Activated CD8-positive, alpha-beta T cell treated with anti-CD3 and anti-CD28 coated beads, Interleukin-2, amount 10 ng/mL, durations not matched to agents 7 days and 5 days (primary cell): ENCODE measurements at regions not wholly inside any gene's neighbourhood (a gene's known extent, or its start where the extent isn't known, plus 50 kb on each side); places are given as distances from the start of the nearest gene placed in this dataset.
A peak's percentile ranks its signal among the peaks of the same experiment; 100 is the strongest.

ENCODE experiments used
- ATAC-seq: fragments of 150-1000 bp; cut with Tn5 transposase; one replicate; pipeline ENCODE4 v1.10.0; 2021; ENCODE audit warnings: moderate library complexity
- CTCF ChIA-PET: fragments of 350-600 bp; sonication (Branson Sonifier 250); formaldehyde crosslinking; loops from one replicate; lab custom pipeline; 2021; ENCODE audit warnings: antibody characterized with exemption; lab: Charles Lee
- POLR2A ChIA-PET: fragments of 350-600 bp; sonication (Branson Sonifier 250); formaldehyde crosslinking; loops from one replicate; lab custom pipeline; 2021; ENCODE audit warnings: antibody characterized with exemption; lab: Charles Lee
- DNase-seq: peaks from one replicate; pipeline ENCODE4 v3.0.0-alpha.2; 2020
- H3K27ac Mint-ChIP-seq: one replicate; pipeline ENCODE4 v1.8.0; 2021; ENCODE audit warnings: mild to moderate bottlenecking, mixed read lengths
- H3K27me3 Mint-ChIP-seq: one replicate; pipeline ENCODE4 v1.8.0; 2021; ENCODE audit warnings: low read depth, mixed read lengths
- H3K36me3 Mint-ChIP-seq: one replicate; pipeline ENCODE4 v1.8.0; 2021; ENCODE audit warnings: low read depth, mixed read lengths
- H3K4me1 Mint-ChIP-seq: one replicate; pipeline ENCODE4 v1.8.0; 2021; ENCODE audit warnings: low read depth, mixed read lengths
- H3K4me3 Mint-ChIP-seq: one replicate; pipeline ENCODE4 v1.8.0; 2021; ENCODE audit warnings: mild to moderate bottlenecking, mixed read lengths
- H3K9me3 Mint-ChIP-seq: one replicate; pipeline ENCODE4 v1.8.0; 2022; ENCODE audit warnings: mixed read lengths; ENCODE audit not compliant: insufficient read depth

DNA sequence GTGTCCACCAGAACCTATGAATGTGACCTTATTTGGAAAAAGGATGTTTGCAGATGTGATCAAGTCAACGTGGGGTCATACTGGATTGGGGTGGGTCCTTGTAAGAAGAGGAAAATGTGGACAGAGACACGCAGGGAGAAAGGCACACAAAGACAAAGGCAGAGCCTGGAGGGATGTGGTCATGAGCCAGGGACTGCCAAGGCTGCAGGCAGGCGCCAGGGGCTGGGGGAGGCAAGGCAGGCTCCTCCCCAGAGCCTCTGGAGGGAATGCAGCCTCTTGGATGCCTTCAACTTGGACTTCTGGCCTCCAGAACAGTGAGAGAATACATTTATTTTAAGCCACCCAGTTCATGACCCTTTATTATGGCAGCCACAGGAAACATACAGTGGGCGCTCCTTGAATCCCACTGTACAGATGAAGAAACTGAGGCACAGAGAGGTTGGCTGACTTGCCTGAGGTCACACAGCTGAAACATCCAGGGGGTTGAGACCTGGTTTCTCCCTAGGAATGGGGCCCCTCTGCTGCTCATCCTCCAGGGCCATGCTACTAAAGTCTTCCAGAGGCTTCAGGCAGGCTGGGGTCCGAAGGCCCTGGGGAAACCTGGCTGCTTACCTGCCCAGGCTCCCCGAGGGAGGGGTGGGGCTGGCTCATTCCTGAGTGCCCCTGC lies 99.7 kb downstream of the RFLNA start:
- Mint-ChIP-seq H3K27me3 (no peaks in the 10 kb centered on the region), H3K9me3 (no peaks in the 10 kb centered on the region), H3K36me3 (peaks cover 12% of the 10 kb centered on the region), H3K4me3 (no peak overlapping the region), H3K27ac (no peak overlapping the region), H3K4me1 (peaks cover 30% of the 10 kb centered on the region)
- ChIA-PET POLR2A (no interaction called here), CTCF (no interaction called here)
- no peak for ATAC-seq
- DNase-seq = no peak

DNA sequence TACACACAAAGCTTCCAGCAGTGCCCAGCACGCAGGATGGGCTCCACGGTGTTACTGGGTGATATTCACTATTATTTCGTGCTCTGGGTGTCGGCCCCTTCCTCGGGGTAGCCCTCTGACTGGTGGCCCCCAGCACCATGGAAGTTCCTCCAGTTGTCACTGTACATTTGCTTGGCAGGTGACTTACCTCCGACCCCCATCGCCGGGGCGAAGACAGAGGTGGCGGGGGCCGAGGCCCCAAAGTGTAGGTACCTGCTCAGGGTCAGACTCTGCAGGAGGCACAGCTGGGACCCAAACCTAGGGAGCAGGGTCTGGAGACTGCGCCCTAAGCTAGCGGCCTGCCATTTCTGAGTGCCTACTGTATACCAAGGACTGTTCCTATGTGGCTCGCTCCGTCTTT lies 98.9 kb downstream of the RFLNA start:
- CTCF ChIA-PET = no interaction called here
- POLR2A ChIA-PET = no interaction called here
- Mint-ChIP-seq H3K27me3 (no peaks in the 10 kb centered on the region), H3K4me3 (no peak overlapping the region), H3K9me3 (no peaks in the 10 kb centered on the region), H3K27ac (no peak overlapping the region), H3K4me1 (peaks cover 35% of the 10 kb centered on the region), H3K36me3 (peaks cover 11% of the 10 kb centered on the region)
- no peak for ATAC-seq
- no peak for DNase-seq

DNA sequence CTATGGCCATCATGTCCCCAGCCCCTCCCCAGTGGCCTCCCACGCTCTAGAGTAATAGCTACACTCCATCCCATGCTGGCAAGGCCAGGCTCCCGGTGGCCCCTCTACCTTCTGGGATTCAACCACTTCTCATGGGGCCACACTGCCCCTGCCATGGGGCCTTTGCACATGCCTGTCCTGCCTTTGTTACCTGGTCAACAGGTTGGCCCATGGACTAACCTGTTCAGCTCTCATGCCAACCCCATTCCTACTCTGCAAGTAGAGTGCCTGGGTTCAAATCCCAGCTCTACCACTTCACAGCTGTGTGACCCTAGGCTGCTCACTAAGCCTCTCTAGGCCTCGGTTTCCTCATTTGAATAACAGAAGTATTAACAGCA lies 98.5 kb downstream of the RFLNA start:
- ChIA-PET CTCF (no interaction called here), POLR2A (no interaction called here)
- H3K27me3 Mint-ChIP-seq = no peaks in the 10 kb centered on the region
- DNase-seq = no peak
- ATAC-seq = no peak
- peak overlapping the region; percentile 11 for H3K27ac Mint-ChIP-seq
- H3K9me3 Mint-ChIP-seq = no peaks in the 10 kb centered on the region
- peaks cover 11% of the 10 kb centered on the region for H3K36me3 Mint-ChIP-seq
- peaks cover 38% of the 10 kb centered on the region for H3K4me1 Mint-ChIP-seq
- no peak overlapping the region for H3K4me3 Mint-ChIP-seq

DNA sequence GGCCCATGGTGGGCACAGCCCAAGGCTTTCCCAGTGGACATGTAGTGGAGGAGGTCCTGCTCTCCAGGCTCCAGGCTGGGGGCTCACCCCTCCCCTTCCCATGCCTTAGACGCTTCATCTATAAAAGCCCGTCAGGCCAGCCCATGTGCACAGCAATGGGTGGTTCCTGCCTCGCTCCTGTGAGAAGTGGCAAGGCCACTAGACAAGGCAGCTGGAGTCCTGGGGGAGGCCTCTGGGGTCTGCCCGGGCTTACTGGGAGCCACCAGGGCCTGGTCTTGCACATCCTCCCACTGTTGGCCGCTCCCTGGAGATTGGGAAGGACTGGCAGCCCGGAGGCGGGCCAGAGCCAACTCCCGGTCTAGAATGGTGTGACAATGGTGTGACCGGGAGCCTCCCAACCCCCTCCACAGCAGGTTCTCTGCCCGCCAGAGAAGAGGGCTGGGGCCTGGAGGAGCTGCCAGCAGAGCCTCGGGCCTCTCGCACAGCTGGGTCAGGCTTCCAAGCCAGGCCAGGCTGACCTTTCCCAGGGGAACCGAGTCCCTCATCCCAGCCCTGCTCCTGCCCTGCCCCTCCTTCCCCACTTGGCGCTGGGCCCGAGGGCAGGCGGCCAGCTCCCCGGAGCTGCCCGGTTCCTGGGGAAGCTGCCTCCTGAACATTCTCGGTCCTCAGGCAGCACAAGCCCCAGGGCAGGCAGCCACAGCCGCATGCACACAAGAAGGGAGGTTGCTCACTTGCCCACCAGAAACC lies 97.9 kb downstream of the RFLNA start:
- no peaks in the 10 kb centered on the region for H3K9me3 Mint-ChIP-seq
- no peak overlapping the region for H3K4me3 Mint-ChIP-seq
- DNase-seq = no peak
- H3K27ac Mint-ChIP-seq = no peak overlapping the region
- CTCF ChIA-PET = no interaction called here
- no peaks in the 10 kb centered on the region for H3K27me3 Mint-ChIP-seq
- ATAC-seq = no peak
- H3K4me1 Mint-ChIP-seq = peaks cover 41% of the 10 kb centered on the region
- POLR2A ChIA-PET = no interaction called here
- H3K36me3 Mint-ChIP-seq = peaks cover 11% of the 10 kb centered on the region

DNA sequence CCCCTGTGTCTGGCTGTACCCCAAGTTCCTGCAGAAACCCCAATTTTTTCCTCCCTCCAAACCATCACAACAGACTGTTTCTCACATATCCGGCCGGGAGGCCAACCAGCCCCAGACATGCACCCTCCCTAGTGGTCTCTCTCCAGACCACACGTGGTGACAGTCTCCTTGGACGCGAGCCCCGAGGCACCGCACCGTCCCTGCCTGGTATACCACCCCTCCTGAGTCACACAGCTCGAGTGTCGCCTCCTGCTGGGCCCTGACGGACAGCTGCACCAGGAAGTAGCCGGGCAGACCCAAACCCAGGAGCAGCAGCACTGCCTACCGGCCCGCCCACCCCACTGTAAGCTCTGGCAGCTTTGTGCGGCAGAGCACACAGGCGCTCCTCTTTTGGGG lies 97.4 kb downstream of the RFLNA start:
- CTCF ChIA-PET = no interaction called here
- H3K4me3 Mint-ChIP-seq = no peak overlapping the region
- POLR2A ChIA-PET = no interaction called here
- H3K4me1 Mint-ChIP-seq = peaks cover 41% of the 10 kb centered on the region
- no peaks in the 10 kb centered on the region for H3K9me3 Mint-ChIP-seq
- no peak for ATAC-seq
- peak overlapping the region; percentile 18 for H3K27ac Mint-ChIP-seq
- DNase-seq = peak; percentile 35
- no peaks in the 10 kb centered on the region for H3K27me3 Mint-ChIP-seq
- peaks cover 11% of the 10 kb centered on the region for H3K36me3 Mint-ChIP-seq

DNA sequence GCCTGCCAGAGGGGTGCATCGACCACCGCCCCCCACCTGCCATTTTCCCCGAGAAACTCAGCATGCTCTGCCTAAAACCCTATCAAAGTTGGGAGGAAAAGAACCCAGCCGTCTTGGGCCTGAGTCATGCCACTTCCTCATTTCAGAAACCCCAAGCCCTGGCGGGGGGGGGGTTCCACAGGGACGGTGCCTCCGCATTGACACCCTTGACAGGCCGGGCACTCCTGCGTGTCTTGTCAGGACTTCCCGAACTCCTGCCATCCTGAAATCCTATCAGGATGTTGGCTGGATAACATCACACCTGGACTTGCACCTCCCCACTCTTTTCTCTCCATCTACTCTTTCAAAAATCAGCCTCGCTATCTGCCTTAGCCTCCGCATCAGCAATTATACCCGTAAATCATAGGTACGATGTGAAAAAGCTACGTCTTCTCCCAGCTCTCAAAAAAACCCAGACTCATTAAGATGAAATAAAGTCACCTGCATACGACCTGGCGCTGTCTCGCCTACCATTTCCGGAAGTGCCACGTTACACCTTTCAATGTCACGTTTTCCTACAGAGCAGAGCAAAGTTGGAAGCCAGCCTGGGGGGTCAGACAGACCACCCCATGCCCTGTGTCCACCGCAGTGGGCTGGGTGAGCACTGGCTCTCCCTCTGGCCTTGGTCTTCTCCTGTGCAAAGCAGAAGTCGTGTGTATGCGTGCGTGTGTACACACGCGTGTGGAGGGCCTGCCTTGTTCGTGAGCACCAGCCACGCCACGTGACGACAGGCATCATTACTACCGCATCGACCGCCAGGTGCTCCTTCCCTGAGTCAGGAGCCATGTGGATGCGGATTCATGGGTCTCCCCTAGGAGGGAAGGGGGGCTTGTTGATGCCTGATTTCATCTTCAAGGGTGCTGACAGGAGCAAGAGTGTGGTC lies 96.7 kb downstream of the RFLNA start:
- H3K27me3 Mint-ChIP-seq = no peaks in the 10 kb centered on the region
- H3K4me1 Mint-ChIP-seq = peaks cover 41% of the 10 kb centered on the region
- POLR2A ChIA-PET = no interaction called here
- CTCF ChIA-PET = no interaction called here
- peak overlapping the region; percentile 36 for H3K27ac Mint-ChIP-seq
- DNase-seq = peak; percentile 50
- peaks cover 11% of the 10 kb centered on the region for H3K36me3 Mint-ChIP-seq
- peak overlapping the region; percentile 46 for H3K4me3 Mint-ChIP-seq
- no peak for ATAC-seq
- no peaks in the 10 kb centered on the region for H3K9me3 Mint-ChIP-seq

DNA sequence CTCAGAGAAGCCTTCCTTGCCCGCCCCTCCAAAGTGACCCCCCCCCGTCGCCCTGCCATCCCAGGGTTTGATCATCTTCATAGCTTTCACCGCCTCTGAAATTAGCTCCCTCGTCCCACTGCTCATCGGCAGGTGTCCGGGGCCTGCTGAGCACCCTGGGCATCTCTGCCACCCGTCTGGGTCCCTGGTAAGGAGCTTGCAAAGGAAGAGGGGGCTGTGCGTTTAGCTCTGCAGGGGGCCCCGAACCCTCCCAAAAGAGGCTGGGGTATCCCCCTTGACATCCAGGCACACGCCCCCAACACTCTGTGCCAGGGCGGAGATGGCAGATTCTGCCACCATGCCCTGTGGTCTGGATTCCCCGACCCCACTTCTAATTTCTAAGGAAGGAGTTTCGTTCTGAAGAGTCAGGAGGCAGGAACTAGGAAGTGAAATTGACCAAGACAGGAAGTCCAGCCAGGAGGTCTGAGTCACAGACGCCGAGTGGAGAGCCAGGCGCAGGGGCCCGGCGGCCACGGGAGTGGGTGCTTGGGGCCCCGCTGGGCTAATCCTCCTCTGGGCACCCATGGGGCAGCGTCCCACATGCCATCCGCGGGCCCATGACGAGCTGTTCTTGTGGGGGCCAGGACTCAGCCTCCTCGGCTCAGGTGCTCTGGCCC lies 95.7 kb downstream of the RFLNA start:
- H3K27ac Mint-ChIP-seq = peak overlapping the region; percentile 61
- no peaks in the 10 kb centered on the region for H3K9me3 Mint-ChIP-seq
- no peaks in the 10 kb centered on the region for H3K27me3 Mint-ChIP-seq
- DNase-seq (no peak), ATAC-seq (no peak)
- POLR2A ChIA-PET = no interaction called here
- no peak overlapping the region for H3K4me3 Mint-ChIP-seq
- H3K36me3 Mint-ChIP-seq = peaks cover 7% of the 10 kb centered on the region
- peaks cover 41% of the 10 kb centered on the region for H3K4me1 Mint-ChIP-seq
- CTCF ChIA-PET = interaction anchor here (1.0 to 1.6 kb wide), 2 partner anchors 9 to 76 kb away, joined by 3 to 5 read pairs; no protein-coding TSS in a partner anchor

DNA sequence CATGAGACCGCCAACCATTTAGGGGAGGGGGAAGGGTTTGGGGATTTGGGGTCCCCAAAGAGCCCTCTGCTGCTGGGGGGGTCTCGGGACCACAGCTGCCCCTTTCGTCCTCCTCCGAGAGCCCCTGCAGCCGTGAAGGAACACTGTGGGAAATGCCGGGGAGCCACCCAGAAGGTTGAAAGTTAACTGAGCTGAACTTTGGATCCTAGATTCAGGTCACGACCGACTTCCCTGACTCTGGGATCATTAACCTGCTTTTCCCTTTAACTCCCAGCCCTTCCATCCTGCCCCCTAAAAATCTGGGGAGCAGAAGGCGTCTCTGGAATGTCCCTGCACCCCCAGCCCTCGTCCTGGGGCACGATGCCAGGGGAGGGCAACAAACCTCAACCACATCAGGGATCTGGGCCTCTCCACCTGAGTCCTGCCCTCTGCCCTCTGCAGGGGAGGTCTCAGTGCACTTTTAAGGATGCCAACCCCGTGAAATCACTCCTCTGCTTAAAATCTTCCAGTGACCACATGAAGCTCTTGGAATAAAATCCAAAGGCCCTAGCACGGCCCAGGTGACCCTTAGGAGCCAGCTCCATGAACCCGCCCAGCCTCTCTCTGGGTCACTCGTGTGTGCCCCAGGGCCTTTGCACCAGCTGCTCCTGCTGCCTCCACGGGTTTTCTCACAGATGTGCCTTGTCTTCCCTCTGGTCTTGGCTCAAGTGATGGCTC lies 95.0 kb downstream of the RFLNA start:
- H3K27ac Mint-ChIP-seq = peak overlapping the region; percentile 43
- no peaks in the 10 kb centered on the region for H3K9me3 Mint-ChIP-seq
- no peak for DNase-seq
- H3K27me3 Mint-ChIP-seq = no peaks in the 10 kb centered on the region
- peak overlapping the region; percentile 25 for H3K4me3 Mint-ChIP-seq
- no peak for ATAC-seq
- ChIA-PET CTCF (interaction anchor here (1.0 to 1.6 kb wide), 4 partner anchors 10 to 77 kb away, joined by 3 to 5 read pairs (median 4); no protein-coding TSS in a partner anchor), POLR2A (no interaction called here)
- H3K4me1 Mint-ChIP-seq = peaks cover 41% of the 10 kb centered on the region
- H3K36me3 Mint-ChIP-seq = peaks cover 7% of the 10 kb centered on the region

DNA sequence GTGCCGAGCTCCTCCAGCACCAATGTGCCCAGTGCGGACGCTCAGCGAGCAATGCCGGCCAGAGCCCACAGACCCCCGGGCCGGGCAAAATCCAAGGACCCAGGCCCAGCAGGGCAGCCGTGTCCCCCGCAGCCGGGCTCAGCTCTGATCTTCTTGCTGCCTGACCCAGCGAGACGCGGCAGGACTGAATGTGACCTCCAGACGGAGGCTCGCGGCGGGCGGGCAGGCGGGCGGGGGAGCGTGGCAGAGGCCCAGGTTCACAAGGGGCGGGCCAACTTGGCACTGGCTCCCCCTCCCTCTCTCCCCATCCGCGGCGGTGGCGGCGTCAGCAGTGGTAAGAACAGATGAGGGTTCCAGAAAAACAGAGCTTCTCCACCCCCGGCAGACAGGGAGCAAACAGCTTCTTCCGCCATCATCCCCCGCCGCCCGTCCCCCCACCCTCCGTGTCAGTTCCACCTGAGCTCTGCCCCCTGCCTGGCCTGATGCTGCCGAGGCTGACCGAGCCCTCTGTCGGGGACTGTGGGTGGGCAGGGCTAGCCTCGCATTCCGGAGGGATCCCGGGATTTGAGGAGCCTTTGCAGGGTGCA lies 94.3 kb downstream of the RFLNA start:
- peaks cover 4% of the 10 kb centered on the region for H3K36me3 Mint-ChIP-seq
- DNase-seq (peak; percentile 81), ATAC-seq (peak; percentile 80)
- ChIA-PET CTCF (interaction anchor here (1.4 to 1.6 kb wide), 4 partner anchors 10 to 382 kb away, joined by 3 to 5 read pairs (median 5); no protein-coding TSS in a partner anchor), POLR2A (no interaction called here)
- H3K4me3 Mint-ChIP-seq = peak overlapping the region; percentile 49
- no peaks in the 10 kb centered on the region for H3K9me3 Mint-ChIP-seq
- no peaks in the 10 kb centered on the region for H3K27me3 Mint-ChIP-seq
- no peak overlapping the region for H3K27ac Mint-ChIP-seq
- peaks cover 41% of the 10 kb centered on the region for H3K4me1 Mint-ChIP-seq

DNA sequence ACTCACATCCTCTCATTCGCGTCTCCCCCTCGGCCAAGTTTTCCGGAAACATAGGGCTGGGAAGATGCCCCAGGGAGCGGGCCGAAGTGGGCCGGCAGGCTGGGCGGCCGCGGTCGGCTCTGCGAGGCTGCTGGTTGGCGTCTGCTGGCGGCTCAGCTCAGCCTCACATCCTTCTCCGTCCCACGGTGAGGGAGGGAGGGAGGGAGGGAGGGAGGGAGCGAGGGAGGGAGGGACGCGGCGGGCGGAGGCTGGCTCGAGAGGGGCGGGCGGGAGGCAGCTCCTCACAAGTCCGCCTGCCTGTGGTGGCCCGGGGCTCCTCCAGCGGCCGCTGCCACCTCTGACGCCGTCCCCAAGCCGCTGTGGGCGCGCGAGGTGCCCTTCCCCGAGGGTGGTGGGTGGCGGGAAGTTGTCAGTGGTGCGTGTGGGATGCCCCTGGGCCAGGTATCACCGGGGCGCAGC lies 93.8 kb downstream of the RFLNA start:
- Mint-ChIP-seq H3K9me3 (no peaks in the 10 kb centered on the region), H3K27ac (no peak overlapping the region), H3K36me3 (peaks cover 2% of the 10 kb centered on the region), H3K27me3 (no peaks in the 10 kb centered on the region), H3K4me3 (peak overlapping the region; percentile 49), H3K4me1 (peaks cover 41% of the 10 kb centered on the region)
- peak; percentile 66 for DNase-seq
- POLR2A ChIA-PET = no interaction called here
- CTCF ChIA-PET = interaction anchor here (1.4 to 1.6 kb wide), 4 partner anchors 11 to 383 kb away, joined by 3 to 5 read pairs (median 5); no protein-coding TSS in a partner anchor
- ATAC-seq = peak; percentile 59
